ENCODE measurements at regions not wholly inside any gene's neighbourhood (a gene's known extent, or its start where the extent isn't known, plus 50 kb on each side); places are given as distances from the start of the nearest gene placed in this dataset.
A peak's percentile ranks its signal among the peaks of the same experiment; 100 is the strongest.

- in situ Hi-C loops (cut with MboI; ENCODE audit: low pct_ligation_motif_present in 1 of 4, low pct_unique_long_range_greater_than_20kb in 1 of 4, low sequenced_read_pairs in 3 of 4) (no loop called here), intact Hi-C loops (cut with DNase I; ENCODE audit: low total_unique reads) (no loop called here)
- no peaks in the 10 kb centered on the region for H3K9me3 ChIP-seq
- H3K36me3 ChIP-seq: no peaks in the 10 kb centered on the region
- H3K4me3 ChIP-seq: no peak overlapping the region
- TF ChIP-seq EP300 (IDR thresholded peaks at IDR 0.05; ENCODE audit: low read depth) (no peak), POLR2A (IDR thresholded peaks at IDR 0.05) (no peak), POLR2AphosphoS5 (IDR thresholded peaks at IDR 0.05) (no peak), CTCF (IDR thresholded peaks at IDR 0.05) (no peak)
- peak overlapping the region; percentile 15 to 42 (median 33) for H3K27ac ChIP-seq
- H3K4me1 ChIP-seq: peaks cover 0 to 22% (median 18%) of the 10 kb centered on the region in 4 donors
- peak; percentile 28 for DNase-seq
- 40 to 62% methylated on average over 2 to 7 of the region's 7 CpGs for WGBS, 2 donors (ENCODE audit: low coverage in 1 of 2)
- no peaks in the 10 kb centered on the region for H3K27me3 ChIP-seq
Measured at GRCh38 chr15:69524814-69525213, 72.2 kb downstream of the RPLP1 start.

- intact Hi-C loops (cut with DNase I; ENCODE audit: low total_unique reads) (no loop called here), in situ Hi-C loops (cut with MboI; ENCODE audit: low pct_ligation_motif_present in 1 of 4, low pct_unique_long_range_greater_than_20kb in 1 of 4, low sequenced_read_pairs in 3 of 4) (no loop called here)
- peak overlapping the region in 3 of 4 donors; percentile 12 to 42 (median 30) for H3K27ac ChIP-seq
- no peak overlapping the region for H3K4me3 ChIP-seq
- no peaks in the 10 kb centered on the region for H3K27me3 ChIP-seq
- no peak for TF ChIP-seq POLR2AphosphoS5 (IDR thresholded peaks at IDR 0.05)
- TF ChIP-seq POLR2A (IDR thresholded peaks at IDR 0.05): no peak
- TF ChIP-seq CTCF (IDR thresholded peaks at IDR 0.05): no peak
- TF ChIP-seq EP300 (IDR thresholded peaks at IDR 0.05; ENCODE audit: low read depth): no peak
- H3K4me1 ChIP-seq: peaks cover 0 to 22% (median 18%) of the 10 kb centered on the region in 4 donors
- no peak for DNase-seq
- 58 to 83% methylated on average over 3 to 6 of the region's 6 CpGs for WGBS, 2 donors (ENCODE audit: low coverage in 1 of 2)
- no peaks in the 10 kb centered on the region for H3K36me3 ChIP-seq
- no peaks in the 10 kb centered on the region for H3K9me3 ChIP-seq
Measured at GRCh38 chr15:69525543-69525942, 72.9 kb downstream of the RPLP1 start.

GRCh38 chr15:69526081-69527061 lies 73.8 kb downstream of the RPLP1 start:
- in situ Hi-C loops (cut with MboI; ENCODE audit: low pct_ligation_motif_present in 1 of 4, low pct_unique_long_range_greater_than_20kb in 1 of 4, low sequenced_read_pairs in 3 of 4): no loop called here
- intact Hi-C loops (cut with DNase I; ENCODE audit: low total_unique reads): no loop called here

More at GRCh38 chr15:69526081-69527061, 73.8 kb downstream of the RPLP1 start:
- 69 to 90% methylated on average over 2 to 17 of the region's 17 CpGs for WGBS, 2 donors (ENCODE audit: low coverage in 1 of 2)
- TF ChIP-seq EP300 (IDR thresholded peaks at IDR 0.05; ENCODE audit: low read depth): no peak
- no peak for TF ChIP-seq CTCF (IDR thresholded peaks at IDR 0.05)
- no peak for TF ChIP-seq POLR2AphosphoS5 (IDR thresholded peaks at IDR 0.05)
- no peak for TF ChIP-seq POLR2A (IDR thresholded peaks at IDR 0.05)
- no peaks in the 10 kb centered on the region for H3K36me3 ChIP-seq
- no peaks in the 10 kb centered on the region for H3K27me3 ChIP-seq
- H3K9me3 ChIP-seq: no peaks in the 10 kb centered on the region
- peak overlapping the region in 1 of 4 donors; percentile 12 for H3K27ac ChIP-seq
- no peak overlapping the region for H3K4me3 ChIP-seq
- peaks cover 0 to 22% (median 18%) of the 10 kb centered on the region in 4 donors for H3K4me1 ChIP-seq
- DNase-seq: no peak
